GM12801 (cell line): ENCODE measurements at regions not wholly inside any gene's neighbourhood (a gene's known extent, or its start where the extent isn't known, plus 50 kb on each side); places are given as distances from the start of the nearest gene placed in this dataset.

ENCODE experiments used
- CTCF ChIP-seq: IDR thresholded peaks from one replicate; pipeline ENCODE4 v1.5.1; 2011; ENCODE audit warnings: control low read depth; ENCODE audit not compliant: insufficient read length; ENCODE audit errors: extremely low read depth

- TF ChIP-seq CTCF, result no peak
Observed at GRCh38 chr12:66733321-66733720, 54.4 kb upstream of the GRIP1 start.

- no peak for TF ChIP-seq CTCF
Observed at GRCh38 chr12:66733839-66734238, 55.0 kb upstream of the GRIP1 start.

GRCh38 chr12:66735275-66735674 lies 56.4 kb upstream of the GRIP1 start:
- TF ChIP-seq CTCF, result no peak

- no peak for TF ChIP-seq CTCF
Observed at GRCh38 chr12:66736931-66737330, 58.1 kb upstream of the GRIP1 start.

- TF ChIP-seq CTCF, result no peak
Observed at GRCh38 chr12:66739266-66739665, 60.4 kb upstream of the GRIP1 start.

- TF ChIP-seq CTCF, result no peak
Observed at GRCh38 chr12:66739940-66740651, 61.2 kb upstream of the GRIP1 start.

GRCh38 chr12:66740732-66741131 lies 61.9 kb upstream of the GRIP1 start:
- no peak for TF ChIP-seq CTCF
